GM19043 (cell line): ENCODE measurements at regions not wholly inside any gene's neighbourhood (a gene's known extent, or its start where the extent isn't known, plus 50 kb on each side); places are given as distances from the start of the nearest gene placed in this dataset.
"Not testable (repeated sequence)": the region's sequence is repeated elsewhere in the genome, so short reads cannot be mapped to it uniquely, and the experiment has no call there.

Experiments used
- ATAC-seq: cut with Tn5 transposase; IDR thresholded peaks from one replicate; pipeline ENCODE4 v1.9.1; 2021; ENCODE audit warnings: low read depth; ENCODE audit not compliant: unreplicated experiment

DNA sequence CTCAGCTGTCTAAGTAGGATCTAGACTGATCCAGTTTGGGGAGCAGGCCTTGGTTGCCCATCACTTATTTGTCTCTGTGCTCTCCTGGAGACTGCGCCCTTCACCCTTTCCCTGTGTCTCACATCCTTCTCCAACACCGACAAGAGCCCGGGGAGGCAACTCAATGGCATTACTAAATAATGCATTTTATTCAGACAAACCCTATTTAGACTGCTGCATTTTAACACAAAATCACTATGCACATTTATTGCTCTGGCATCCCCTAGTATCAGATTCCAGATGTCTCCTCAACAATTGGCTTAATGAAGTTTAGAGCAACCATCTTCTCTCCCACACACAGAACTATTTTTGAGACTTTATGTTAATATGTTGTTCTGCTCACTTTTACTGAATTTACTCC is 436.4 kb upstream of the CHRM3 start:
- no peak for ATAC-seq

DNA sequence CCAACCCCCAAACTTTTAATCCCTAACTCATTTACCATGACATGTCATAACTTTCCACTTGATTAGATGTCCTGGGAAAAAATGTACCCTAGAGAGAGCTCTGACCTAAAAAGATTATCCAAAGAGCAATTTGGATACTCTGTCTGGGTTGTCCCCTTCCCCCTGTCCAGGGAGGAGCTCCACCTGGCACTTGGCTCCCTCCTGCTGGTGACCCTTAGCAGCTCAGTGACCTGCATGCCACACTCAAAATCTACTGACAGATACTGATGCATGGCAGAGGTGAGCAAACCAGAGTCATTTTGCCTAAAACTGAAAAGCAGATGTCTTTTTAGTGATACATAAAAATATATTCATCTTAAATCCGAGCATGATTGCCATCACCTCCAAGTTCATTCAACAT is 442.3 kb upstream of the CHRM3 start:
- ATAC-seq = no peak

DNA sequence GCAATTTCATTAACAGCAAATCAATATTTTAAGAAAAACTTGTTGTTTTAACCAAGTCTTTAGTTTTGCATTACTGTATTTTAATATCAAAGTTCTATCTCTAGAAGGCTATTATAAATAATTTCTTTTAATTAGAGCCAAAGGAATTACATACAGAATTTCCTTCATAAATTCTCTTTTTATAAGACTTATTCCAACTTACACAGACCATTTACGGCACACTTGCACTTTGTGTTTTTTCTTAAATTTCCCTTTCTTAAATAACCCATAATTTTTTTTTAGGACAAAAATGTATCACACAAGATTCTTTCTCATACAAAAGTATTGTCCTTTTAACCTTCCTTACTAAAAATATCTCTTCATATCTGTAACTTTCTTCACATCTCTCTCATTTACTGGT is 458.5 kb upstream of the CHRM3 start:
- ATAC-seq = no peak

DNA sequence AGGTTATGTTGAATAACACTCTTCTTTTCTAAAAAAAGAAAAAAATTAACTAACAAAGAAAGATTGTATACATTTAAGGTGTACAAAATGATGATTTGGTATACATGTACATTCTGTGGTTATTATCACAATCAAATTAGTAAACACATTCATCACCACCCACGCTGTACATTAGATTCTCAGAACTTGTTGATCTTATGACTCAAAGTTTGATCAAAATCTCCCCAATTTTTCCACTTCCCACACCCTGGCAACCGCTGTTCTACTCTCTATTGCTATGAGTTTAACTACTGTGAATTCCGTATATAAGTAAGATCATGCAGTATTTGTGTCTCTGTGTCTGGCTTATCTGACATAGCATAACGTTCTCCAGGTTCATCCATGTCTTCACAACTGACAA is 469.5 kb upstream of the CHRM3 start:
- ATAC-seq = no peak

DNA sequence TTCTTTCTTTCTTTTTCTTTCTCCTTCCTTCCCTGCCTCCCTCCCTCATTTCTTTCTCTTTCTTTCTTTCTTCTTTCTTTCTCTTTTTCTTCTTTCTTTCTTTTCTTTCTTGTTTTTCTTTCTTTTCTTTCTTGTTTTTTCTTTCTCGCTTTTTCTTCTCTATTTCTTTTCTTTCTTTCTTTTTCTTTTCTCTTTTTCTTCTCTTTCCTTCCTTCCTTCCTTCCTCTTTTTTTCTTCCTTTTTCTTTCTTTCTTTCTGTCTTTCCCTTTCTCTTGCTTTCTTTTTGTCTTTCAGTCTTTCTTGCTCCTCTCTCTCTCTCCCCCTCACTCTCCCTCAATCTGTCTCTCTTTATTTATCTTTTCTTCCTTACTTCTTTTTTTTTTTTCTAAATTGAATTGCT is 472.0 kb upstream of the CHRM3 start:
- no peak for ATAC-seq

DNA sequence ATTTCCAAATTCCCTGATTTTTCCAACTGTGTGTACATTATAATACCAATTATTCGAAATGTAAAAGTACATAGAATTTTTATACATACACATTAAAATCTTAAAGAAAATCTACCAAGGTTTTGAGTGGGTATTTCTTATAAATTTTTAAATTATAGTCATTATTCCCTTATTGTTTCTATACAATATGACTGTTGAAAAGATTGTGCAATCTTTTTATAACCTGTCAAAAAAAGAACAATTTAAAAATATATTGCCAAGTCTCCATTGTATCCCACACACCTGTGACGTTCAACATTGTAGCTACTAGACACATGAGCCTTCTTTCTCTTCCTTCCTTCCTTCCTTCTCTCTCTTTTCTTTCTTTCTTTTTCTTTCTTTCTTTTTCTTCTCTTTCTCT is 473.2 kb upstream of the CHRM3 start:
- no peak for ATAC-seq

DNA sequence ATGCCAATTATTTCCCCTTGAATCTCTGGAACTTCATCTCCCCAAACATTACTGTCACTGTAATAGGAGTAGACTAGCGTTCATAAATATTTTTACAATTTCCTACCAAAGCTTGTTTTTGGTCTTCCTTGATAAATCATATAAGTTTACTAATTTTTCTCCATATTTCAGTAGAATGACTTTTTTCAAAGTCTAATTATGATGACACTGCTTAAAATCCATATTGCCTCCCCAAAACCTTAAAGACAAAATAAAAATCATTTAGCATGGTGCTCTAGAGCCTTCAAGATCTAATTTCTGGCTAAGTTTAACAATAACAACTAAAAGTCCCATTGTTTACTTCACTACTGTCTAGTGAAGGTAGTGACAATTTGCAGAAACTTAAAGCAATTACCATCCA is 474.2 kb upstream of the CHRM3 start:
- no peak for ATAC-seq

DNA sequence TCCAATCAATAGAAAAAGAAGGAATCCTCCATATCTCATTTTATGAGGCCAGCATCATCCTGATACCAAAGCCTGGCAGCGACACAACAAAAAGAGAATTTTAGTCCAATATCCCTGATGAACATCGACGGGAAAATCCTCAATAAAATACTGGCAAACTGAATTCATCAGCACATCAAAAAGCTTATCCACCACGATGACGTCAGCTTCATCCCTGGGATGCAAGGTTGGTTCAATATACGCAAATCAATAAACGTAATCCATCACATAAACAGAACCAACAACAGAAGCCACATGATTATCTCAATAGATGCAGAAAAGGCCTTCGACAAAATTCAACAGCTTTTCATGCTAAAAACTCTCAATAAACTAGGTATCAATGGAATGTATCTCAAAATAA is 483.6 kb upstream of the CHRM3 start:
- ATAC-seq = not testable (repeated sequence)

DNA sequence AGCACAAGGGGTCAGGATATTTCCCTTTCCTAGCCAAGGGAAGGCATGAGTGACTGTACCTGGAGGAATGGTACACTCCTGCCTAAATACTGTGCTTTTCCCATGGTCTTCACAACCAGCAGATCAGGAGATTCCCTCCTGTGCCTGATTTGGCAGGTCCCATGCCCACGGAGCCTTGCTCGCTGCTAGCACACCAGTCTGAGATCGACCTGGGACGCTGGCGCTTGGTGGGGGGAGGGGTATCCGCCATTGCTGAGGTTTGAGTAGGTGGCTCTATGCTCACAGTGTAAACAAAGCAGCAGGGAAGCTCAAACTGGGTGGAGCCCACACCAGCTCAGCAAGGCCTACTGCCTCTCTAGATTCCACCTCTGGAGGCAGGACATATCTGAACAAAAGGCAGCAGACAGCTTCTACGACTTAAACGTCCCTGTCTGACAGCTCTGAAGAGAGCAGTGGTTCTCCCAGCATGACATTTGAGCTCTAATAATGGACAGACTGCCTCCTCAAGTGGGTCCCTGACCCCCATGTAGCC is 486.0 kb upstream of the CHRM3 start:
- ATAC-seq = no peak

DNA sequence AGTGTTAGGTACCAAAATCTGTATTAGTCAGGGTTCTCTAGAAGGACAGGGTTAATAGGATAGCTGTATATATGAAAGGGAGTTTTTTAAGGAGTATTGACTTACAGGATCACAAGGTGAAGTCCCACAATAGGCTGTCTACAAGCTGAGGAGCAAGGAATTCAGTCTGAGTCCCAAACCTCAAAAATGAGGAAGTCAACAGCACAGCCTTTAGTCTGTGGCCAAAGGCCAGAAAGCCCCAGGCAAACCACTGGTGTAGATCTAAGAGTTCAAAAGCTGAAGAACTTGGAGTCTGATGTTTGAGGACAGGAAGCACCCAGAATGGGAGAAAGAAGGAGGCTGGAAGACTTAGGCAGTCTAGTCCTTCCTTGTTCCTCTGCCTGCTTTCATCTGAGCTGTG is 487.5 kb upstream of the CHRM3 start:
- ATAC-seq = no peak

DNA sequence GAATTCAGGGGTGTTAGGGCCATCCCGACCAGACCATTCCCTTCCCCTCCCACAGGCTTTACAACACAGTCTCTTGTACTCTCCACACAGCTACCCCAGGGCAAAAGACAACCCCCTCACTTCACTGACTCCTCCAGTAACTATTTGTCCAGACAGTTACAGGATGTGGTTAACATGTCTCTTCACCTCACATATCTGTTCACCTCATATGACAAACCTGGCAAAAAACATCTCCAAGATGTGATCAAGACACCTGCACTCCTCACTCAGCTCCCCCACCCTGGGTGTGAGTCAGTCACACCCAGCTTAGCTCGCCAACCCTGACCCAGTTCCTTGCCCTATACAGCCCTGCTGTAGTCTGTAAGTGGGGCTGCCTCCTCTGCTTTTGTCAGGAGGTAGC is 490.5 kb upstream of the CHRM3 start:
- ATAC-seq = no peak

DNA sequence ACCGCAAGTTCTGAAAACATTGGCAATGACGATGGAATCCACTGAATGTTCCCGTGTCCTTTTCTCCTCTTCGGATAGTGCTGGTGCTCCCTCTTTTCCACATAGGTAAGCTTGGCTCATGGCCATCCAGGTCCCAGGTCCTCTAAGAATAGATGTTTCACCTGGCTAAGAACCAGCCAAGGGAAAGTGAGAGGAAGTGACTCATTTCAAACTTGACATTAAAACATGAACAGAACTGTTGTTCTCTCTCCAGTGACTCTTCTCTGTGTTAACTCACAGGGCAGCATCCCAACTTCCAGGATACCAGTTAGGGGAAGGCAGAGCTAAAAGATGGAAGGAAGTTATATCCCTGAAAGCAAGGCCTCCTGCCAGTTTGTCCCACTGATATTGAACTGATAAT is 493.8 kb upstream of the CHRM3 start:
- no peak for ATAC-seq

DNA sequence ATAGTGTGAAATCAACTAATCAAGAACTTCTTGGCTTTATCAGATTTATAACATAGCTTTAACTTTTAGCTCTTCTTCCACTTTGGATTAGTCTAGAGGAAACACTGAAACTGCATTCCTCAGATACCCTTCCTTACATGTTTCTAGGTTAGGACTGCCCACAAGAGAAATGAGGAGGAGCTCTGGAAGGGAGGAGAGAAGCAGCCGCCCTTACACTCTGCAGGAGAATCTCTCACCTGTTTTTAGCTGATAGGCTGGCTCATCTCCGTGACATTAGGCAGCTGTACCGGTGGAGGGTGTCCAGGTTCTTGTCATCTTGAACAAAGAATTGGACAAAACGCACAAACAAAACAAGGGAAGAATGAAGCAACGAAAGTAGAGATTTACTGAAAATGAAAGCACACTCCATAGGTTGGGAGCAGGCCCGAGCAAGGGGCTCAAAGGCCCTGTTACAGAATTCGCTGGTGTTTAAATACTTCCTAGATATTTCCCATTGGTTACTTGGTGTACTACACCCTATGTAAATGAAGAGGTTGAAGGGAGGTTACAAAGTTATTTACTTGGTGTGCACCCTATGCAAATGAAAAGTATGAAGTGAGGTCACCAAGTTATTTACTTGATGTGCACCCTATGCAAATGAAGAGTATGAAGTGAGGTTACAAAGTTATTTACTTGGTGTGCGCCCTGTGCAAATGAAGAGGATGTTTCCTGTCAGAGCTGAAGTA is 524.9 kb upstream of the CHRM3 start:
- ATAC-seq = no peak

DNA sequence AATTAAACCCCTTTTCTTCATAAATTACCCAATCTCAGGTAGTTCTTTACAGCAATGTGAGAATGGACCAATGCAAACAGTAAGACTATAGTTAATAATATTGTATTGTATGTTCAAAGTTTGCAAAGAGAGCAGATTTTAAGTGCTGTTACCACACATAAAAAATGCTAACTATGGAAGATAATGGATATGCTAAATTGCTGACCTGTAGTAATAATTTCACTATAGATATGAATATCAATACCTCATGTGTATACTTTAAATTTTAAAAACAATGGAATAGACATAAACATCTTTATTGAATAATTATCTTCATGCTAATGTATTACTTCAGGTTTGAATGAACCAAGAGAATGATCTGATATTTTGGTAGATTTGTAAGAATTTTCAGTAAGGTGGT is 552.4 kb upstream of the CHRM3 start:
- no peak for ATAC-seq

DNA sequence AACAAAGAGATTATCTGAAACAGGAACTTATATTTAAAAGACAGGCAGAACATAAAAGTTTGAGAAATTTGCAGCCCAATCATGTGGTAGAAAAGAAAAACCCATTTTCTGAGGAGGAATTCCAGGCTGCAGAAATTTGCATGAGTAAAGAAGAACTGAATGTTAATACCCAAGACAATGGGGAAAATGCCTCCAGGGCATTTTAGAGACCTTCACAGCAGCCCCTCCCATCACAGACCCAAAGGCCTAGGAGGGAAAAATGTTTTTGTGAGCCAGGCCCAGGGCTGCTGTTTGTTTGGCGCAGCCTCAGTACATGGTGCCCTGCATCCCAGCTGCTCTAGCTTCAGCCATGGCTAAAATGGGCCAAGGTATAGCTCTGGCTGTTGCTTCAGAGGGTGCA is 554.3 kb upstream of the CHRM3 start:
- no peak for ATAC-seq

DNA sequence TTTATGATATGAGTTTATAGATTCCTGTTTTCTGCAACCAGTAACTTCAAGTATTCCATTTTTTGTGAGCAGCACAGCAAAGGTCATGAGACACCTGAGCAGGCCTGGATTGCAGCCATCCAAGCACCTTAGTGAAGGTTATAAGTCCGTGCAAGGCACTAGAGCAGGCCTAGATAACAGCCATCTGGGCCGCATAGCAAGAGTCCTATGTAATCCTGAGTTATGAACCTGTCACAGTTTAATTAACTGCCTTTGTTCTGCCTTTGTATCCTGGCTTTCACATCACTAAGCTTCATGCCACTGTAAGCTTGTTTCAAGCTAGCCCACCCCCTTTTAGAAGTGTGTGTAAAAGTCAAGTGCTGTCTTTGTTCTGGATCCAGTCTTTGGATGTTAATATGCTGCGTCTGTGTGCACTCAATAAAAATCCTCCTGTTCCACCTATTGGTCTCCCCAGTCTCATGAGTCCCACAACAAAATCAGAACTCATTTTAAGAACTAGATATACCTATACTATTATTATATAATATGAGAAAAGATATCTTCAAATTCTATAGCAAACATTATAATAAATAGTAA is 556.2 kb upstream of the CHRM3 start:
- no peak for ATAC-seq

DNA sequence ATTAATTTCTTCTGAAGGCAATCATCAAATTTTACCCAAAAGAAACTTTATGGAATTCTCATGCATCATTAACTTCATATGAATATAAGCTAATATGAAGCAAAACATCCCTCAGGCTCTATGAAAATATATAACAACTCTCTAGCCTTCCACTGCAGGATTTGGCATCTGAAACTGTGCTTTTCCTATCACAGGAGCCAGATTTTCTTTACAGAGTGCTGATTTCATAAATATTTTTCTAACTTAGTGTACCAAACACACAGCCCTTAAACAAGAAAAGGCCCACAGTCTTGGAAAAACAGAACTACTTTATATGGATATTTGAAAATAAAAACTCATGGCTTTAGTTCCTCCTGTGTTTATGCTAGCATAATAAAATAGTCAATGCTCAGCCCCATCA is 559.5 kb upstream of the CHRM3 start:
- ATAC-seq = no peak

DNA sequence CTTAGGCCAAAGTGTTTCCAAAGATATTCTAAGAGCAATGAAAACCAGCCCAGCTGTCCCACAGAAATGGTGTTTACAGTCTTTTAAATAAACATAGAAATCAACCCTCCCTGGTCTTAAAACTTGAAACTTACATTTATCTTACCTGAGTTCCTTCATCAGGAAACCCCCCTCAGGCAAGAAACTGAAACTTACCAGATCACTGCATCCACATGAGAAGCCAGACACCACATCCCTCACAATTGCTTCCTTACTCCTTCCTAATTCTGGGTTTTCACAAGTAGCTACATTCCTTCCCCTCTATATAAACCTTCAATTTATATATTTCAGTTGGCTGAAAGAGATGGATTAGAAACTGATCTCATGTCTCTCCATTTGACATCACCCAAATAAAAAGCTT is 563.0 kb upstream of the CHRM3 start:
- ATAC-seq = no peak

DNA sequence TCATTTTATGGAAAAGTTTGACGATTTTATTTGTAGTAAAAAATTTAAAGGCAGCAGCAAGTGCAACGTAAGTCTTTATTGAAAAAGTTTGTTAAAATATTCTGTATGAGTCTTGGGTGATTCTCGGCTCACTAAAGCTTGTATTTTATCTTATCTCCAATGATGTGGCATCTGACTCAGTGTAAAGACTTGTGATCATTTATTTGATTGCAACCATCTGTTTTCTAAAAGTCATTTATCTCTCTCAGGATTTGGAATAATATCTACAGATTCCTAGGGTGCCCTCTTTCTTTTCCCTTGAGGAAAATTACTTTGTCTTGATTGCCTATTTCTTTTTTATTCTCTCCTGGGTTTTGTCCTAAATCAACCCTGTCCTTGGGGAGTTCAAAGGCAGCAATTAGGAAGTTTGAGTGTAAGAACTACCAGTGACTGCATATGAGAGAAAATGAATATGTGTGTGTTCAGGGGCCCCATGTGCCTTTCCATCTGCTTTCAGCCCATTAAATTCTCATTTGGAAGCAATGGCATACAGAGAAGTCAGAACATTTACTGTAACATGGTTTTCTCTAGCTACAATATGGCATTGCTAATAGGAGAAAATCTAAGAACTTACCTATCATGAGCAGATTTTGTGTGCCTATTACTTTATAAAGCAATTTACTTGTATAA is 575.0 kb upstream of the CHRM3 start:
- ATAC-seq = no peak

DNA sequence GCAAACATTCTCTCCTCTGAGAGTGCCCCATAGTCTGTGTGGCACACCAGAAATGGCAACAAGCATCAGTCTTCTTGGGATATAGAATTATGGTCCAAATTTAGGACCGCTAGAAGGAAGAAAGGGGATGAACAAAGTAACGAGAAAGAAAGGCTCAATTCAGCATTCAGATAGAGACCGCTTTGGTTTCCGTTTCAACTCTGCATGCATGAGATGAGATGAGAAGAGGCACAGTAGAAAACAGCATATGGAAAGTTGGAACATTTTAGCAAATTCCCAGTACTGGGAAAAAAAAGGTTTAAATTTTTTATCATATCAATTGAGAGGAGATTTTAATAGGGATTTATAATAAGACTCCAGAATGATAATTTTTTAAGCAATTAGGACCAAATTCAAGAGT is 595.5 kb upstream of the CHRM3 start:
- no peak for ATAC-seq

DNA sequence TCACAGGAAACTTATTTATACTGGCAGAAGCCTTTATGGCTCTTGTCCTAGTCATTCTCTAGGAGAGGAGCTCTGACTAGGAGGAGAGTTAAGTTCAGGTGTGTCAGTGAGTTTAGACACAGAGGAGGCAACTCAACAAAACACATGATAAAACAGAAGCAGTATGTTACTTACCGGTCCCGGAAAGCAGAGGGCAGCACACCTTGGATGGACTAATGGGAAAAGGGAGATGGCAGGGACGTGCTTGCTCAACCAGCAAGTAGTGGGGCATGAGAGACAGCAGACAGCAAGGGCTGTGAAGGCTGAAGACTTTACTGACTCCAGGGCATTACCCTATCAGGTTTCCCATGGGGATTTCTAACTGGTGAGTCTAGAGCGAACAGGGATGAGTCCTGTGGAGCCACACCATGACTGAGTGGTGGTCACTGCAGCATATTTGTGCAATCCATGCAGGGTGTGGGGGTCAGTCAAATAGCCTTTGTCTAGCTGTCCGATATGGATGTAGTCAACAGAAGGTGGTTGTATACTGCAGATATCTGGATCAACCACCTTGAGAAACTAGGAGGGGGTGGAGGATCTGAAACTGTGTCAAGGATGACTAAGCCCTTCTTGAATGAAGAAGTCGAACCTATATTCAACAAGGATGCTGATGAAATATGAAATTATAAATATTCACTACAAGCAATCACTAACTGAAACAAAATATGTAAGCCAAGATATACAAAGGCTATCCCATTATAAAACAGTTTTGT is 596.3 kb upstream of the CHRM3 start:
- no peak for ATAC-seq
